Activated B cell treated with CpG ODN at 0.5 μM for 24 hours (primary cell): ENCODE measurements at regions not wholly inside any gene's neighbourhood (a gene's known extent, or its start where the extent isn't known, plus 50 kb on each side); places are given as distances from the start of the nearest gene placed in this dataset.

ENCODE experiments used
- ATAC-seq: fragments of 200-7000 bp; cut with Tn5 transposase; one replicate; pipeline ENCODE4 v1.10.0; 2021; ENCODE audit warnings: low read depth, mild to moderate bottlenecking, moderate library complexity
- CTCF ChIA-PET: fragments of 350-600 bp; sonication (Branson Sonifier 250); formaldehyde crosslinking; loops from one replicate; lab custom pipeline; 2021; ENCODE audit warnings: antibody characterized with exemption; lab: Charles Lee
- POLR2A ChIA-PET: fragments of 350-600 bp; sonication (Branson Sonifier 250); formaldehyde crosslinking; loops from one replicate; lab custom pipeline; 2021; ENCODE audit warnings: antibody characterized with exemption; lab: Charles Lee
- DNase-seq: peaks from one replicate; pipeline ENCODE4 v3.0.0; 2022
- H3K27ac Mint-ChIP-seq: one replicate; pipeline ENCODE4 v1.8.0; 2020; ENCODE audit warnings: mixed read lengths
- H3K27me3 Mint-ChIP-seq: one replicate; pipeline ENCODE4 v1.8.0; 2021; ENCODE audit warnings: mixed read lengths
- H3K36me3 Mint-ChIP-seq: one replicate; pipeline ENCODE4 v1.8.0; 2021; ENCODE audit warnings: low read depth, mixed read lengths
- H3K4me1 Mint-ChIP-seq: one replicate; pipeline ENCODE4 v1.8.0; 2021; ENCODE audit warnings: mixed read lengths
- H3K4me3 Mint-ChIP-seq: one replicate; pipeline ENCODE4 v1.8.0; 2020; ENCODE audit warnings: mild to moderate bottlenecking, mixed read lengths
- H3K9me3 Mint-ChIP-seq: one replicate; pipeline ENCODE4 v1.8.0; 2020; ENCODE audit warnings: mixed read lengths
- intact Hi-C: fragments of 100-400 bp; cut with micrococcal nuclease; formaldehyde crosslinking; loops from one replicate; pipeline ENCODE4 v1.15.1; 2024
- TF ChIP-seq, protein P1 (sequence below): fragments of 200-600 bp; IDR thresholded peaks from one replicate; pipeline ENCODE4 v1.8.0; 2022; ENCODE audit warnings: antibody characterized with exemption, mild to moderate bottlenecking

DNA sequence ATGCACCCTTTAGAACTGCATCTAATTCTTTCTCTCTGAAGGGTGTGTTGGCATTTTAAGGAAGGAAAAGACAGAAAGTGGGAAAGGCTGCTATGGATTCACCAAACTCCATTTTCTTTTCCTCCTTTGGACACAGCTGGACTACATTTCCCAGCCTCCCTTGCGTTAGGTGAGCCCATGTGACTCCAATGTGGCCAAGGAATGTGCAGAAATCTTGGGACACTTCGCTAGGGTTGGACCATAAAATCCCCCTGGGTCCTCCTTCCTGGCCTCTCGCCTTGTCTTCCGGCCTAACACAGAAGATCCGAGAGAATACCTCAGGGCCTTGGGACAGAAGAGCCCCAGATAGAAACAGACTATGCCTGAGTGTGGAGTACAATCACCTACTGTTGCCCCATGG lies 56.3 kb downstream of the ABCC12 start:
- ChIA-PET POLR2A (no interaction called here), CTCF (no interaction called here)
- intact Hi-C loops: no loop called here
- no peaks in the 10 kb centered on the region for H3K9me3 Mint-ChIP-seq
- ATAC-seq: no peak
- peaks cover 2% of the 10 kb centered on the region for H3K27me3 Mint-ChIP-seq
- no peaks in the 10 kb centered on the region for H3K4me1 Mint-ChIP-seq
- no peaks in the 10 kb centered on the region for H3K36me3 Mint-ChIP-seq
- no peak overlapping the region for H3K4me3 Mint-ChIP-seq
- TF ChIP-seq, protein P1, sequence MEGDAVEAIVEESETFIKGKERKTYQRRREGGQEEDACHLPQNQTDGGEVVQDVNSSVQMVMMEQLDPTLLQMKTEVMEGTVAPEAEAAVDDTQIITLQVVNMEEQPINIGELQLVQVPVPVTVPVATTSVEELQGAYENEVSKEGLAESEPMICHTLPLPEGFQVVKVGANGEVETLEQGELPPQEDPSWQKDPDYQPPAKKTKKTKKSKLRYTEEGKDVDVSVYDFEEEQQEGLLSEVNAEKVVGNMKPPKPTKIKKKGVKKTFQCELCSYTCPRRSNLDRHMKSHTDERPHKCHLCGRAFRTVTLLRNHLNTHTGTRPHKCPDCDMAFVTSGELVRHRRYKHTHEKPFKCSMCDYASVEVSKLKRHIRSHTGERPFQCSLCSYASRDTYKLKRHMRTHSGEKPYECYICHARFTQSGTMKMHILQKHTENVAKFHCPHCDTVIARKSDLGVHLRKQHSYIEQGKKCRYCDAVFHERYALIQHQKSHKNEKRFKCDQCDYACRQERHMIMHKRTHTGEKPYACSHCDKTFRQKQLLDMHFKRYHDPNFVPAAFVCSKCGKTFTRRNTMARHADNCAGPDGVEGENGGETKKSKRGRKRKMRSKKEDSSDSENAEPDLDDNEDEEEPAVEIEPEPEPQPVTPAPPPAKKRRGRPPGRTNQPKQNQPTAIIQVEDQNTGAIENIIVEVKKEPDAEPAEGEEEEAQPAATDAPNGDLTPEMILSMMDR: no peak
- no peak overlapping the region for H3K27ac Mint-ChIP-seq
- DNase-seq: no peak

DNA sequence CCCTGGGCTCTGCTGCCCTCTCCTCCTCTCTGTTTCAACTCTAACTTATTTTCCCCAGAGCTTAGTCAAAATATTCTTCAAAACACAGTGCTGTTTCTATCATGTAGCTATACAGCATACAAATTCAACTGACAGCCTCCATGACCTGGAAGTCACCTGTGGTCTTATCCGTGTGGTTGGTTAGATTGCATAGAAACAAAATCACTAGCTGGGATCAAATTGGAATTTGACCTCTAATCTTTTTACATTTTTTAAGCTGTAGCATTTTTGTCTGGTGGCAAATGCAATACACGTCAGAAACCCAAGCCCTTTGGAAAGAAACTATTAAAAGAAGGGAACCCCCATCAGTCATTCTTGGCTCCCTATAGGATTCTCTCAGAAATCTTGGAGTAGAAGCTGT lies 57.3 kb downstream of the ABCC12 start:
- H3K36me3 Mint-ChIP-seq: no peaks in the 10 kb centered on the region
- TF ChIP-seq, protein P1: no peak
- POLR2A ChIA-PET: no interaction called here
- H3K27me3 Mint-ChIP-seq: peaks cover 2% of the 10 kb centered on the region
- no peak overlapping the region for H3K27ac Mint-ChIP-seq
- H3K9me3 Mint-ChIP-seq: no peaks in the 10 kb centered on the region
- DNase-seq: no peak
- no peak for ATAC-seq
- no peaks in the 10 kb centered on the region for H3K4me1 Mint-ChIP-seq
- CTCF ChIA-PET: no interaction called here
- H3K4me3 Mint-ChIP-seq: no peak overlapping the region
- intact Hi-C loops: no loop called here

DNA sequence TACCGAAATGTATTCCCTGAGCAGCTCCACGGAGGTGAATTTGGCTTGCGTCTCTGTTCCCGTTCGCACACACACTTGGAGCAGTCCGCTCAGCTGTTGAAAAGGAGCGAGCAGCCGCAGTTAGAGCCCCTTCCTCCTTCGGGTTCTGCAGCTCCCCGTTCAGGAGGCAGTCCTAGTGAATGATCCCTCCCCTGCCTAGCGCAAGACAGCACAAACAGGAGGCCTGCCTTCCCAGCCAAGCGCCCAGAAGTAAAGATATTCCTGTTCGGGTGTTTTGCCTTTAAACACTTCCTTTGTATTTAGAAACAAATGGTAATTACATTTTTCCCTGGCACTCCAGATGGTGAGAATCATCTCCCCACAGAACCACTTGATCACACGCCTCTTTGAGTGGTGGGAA lies 64.7 kb downstream of the ABCC12 start:
- TF ChIP-seq, protein P1: no peak
- Mint-ChIP-seq H3K4me1 (no peaks in the 10 kb centered on the region), H3K27me3 (peaks cover 3% of the 10 kb centered on the region), H3K36me3 (no peaks in the 10 kb centered on the region), H3K27ac (no peak overlapping the region), H3K9me3 (no peaks in the 10 kb centered on the region), H3K4me3 (no peak overlapping the region)
- DNase-seq (no peak), ATAC-seq (no peak)
- ChIA-PET CTCF (no interaction called here), POLR2A (no interaction called here)
- intact Hi-C loops: no loop called here

DNA sequence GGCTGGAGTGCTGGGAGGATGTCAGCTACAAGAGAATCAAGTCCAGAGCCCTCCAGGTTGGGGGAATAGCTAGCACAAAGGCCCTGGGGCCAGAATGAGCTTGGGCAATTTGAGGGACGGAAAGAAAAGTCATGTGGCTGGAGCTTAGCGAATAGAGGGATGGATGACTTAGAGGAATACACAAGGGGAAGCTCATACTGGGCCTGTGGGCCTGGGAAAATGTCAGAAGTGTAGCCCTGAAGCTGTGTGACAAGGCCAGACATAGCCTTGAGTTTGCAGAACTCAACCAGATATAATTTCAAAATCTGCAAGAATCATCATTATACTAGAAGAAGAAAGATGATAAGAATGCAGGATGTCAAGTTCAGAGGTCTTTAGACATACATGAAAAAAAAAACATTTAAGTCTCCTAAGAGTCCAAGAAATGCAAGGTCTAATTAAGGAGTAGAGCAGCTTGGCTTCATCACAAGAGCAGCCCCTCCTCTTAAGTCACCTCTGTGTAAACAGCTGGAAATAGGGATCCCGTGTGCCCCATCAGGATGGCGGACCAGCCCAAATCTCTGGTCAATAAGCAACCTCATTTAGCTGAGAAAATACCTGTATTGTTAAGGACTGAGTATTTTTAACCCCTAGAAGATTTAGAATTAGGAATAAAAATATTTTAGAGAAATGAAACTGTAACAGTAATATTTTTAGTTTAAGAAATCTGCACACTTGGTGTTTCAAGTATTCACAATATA lies 66.6 kb downstream of the ABCC12 start:
- Mint-ChIP-seq H3K36me3 (no peaks in the 10 kb centered on the region), H3K27me3 (peaks cover 5% of the 10 kb centered on the region), H3K9me3 (no peaks in the 10 kb centered on the region), H3K27ac (no peak overlapping the region), H3K4me3 (no peak overlapping the region), H3K4me1 (no peaks in the 10 kb centered on the region)
- TF ChIP-seq, protein P1: no peak
- intact Hi-C loops: no loop called here
- no peak for ATAC-seq
- POLR2A ChIA-PET: no interaction called here
- no peak for DNase-seq
- CTCF ChIA-PET: no interaction called here

DNA sequence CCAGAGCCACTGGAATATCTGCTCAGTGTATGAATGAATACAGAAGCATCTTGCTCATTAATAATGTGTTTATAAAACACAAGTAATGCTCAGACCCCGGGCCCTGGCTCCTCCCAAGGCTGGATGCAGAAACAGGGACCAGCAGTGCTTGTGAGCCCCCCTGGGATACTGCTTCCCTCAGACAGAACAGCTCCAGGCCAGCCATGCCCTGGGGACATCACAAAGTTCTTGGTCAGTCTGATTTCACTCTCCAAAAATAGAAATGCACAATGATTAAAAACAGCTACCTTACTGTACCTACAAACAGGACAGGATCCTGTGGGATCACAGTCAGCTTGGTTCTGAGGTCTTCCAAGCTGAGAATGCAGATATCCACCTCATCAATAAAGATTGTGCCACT lies 68.2 kb downstream of the ABCC12 start:
- CTCF ChIA-PET: no interaction called here
- DNase-seq: no peak
- no peaks in the 10 kb centered on the region for H3K9me3 Mint-ChIP-seq
- H3K27ac Mint-ChIP-seq: no peak overlapping the region
- no peaks in the 10 kb centered on the region for H3K4me1 Mint-ChIP-seq
- POLR2A ChIA-PET: no interaction called here
- intact Hi-C loops: no loop called here
- H3K36me3 Mint-ChIP-seq: no peaks in the 10 kb centered on the region
- TF ChIP-seq, protein P1: no peak
- no peak for ATAC-seq
- H3K4me3 Mint-ChIP-seq: no peak overlapping the region
- peaks cover 10% of the 10 kb centered on the region for H3K27me3 Mint-ChIP-seq
